ENCODE measurements at regions not wholly inside any gene's neighbourhood (a gene's known extent, or its start where the extent isn't known, plus 50 kb on each side); places are given as distances from the start of the nearest gene placed in this dataset.
"Not testable (repeated sequence)": the region's sequence is repeated elsewhere in the genome, so short reads cannot be mapped to it uniquely, and the experiment has no call there.

GRCh38 chr7:153766926-153767325, 285.3 kb upstream of the DPP6 start:
- H3K27me3 ChIP-seq = not testable (repeated sequence)

DNA sequence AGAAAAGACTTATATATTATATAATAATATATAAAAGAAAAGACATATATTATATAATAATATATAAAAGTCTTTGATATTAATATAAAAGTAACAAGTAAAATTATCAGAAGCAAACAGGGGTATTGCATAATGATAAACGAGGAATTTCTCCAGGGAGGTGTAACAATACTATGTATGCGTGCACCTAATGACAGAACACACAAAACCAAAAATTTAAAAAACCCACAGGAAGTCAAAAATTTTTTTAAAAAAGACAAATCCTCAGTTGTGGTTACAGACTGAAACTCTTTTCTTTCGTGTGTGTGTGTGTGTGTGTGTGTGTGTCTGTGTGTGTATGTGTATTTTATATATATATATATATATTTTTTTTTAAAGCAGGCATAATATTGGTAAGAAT, 279.2 kb upstream of the DPP6 start:
- Histone ChIP-seq H3K9me3 (no peaks in the 10 kb centered on the region), H3K27me3 (no peaks in the 10 kb centered on the region)
- TF ChIP-seq POLR2A (IDR thresholded peaks at IDR 0.05) = no peak
- TF ChIP-seq, protein P1, sequence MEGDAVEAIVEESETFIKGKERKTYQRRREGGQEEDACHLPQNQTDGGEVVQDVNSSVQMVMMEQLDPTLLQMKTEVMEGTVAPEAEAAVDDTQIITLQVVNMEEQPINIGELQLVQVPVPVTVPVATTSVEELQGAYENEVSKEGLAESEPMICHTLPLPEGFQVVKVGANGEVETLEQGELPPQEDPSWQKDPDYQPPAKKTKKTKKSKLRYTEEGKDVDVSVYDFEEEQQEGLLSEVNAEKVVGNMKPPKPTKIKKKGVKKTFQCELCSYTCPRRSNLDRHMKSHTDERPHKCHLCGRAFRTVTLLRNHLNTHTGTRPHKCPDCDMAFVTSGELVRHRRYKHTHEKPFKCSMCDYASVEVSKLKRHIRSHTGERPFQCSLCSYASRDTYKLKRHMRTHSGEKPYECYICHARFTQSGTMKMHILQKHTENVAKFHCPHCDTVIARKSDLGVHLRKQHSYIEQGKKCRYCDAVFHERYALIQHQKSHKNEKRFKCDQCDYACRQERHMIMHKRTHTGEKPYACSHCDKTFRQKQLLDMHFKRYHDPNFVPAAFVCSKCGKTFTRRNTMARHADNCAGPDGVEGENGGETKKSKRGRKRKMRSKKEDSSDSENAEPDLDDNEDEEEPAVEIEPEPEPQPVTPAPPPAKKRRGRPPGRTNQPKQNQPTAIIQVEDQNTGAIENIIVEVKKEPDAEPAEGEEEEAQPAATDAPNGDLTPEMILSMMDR (IDR thresholded peaks at IDR 0.05) = no peak

More at GRCh38 chr7:153766926-153767325, 285.3 kb upstream of the DPP6 start:
- H3K27ac ChIP-seq; H3K9me3 ChIP-seq; intact Hi-C loops (cut with DNase I; ENCODE audit: low total_unique reads); H3K4me1 ChIP-seq; H3K4me3 ChIP-seq; H3K36me3 ChIP-seq; DNase-seq: not testable (repeated sequence)

GRCh38 chr7:153776940-153777339, 275.3 kb upstream of the DPP6 start:
- H3K9me3 ChIP-seq; H3K27me3 ChIP-seq; intact Hi-C loops (cut with DNase I; ENCODE audit: low total_unique reads); H3K27ac ChIP-seq; H3K4me1 ChIP-seq; H3K36me3 ChIP-seq; DNase-seq; H3K4me3 ChIP-seq: not testable (repeated sequence)

More for the DNA sequence above, 279.2 kb upstream of the DPP6 start:
- Histone ChIP-seq H3K36me3 (no peaks in the 10 kb centered on the region), H3K27ac (no peak overlapping the region), H3K4me1 (no peaks in the 10 kb centered on the region), H3K4me3 (no peak overlapping the region)
- intact Hi-C loops (cut with DNase I; ENCODE audit: low total_unique reads) = no loop called here
- no peak for DNase-seq

- intact Hi-C loops (cut with DNase I; ENCODE audit: low total_unique reads); H3K4me3 ChIP-seq; DNase-seq; H3K27me3 ChIP-seq; H3K4me1 ChIP-seq; H3K9me3 ChIP-seq; H3K36me3 ChIP-seq; H3K27ac ChIP-seq: not testable (repeated sequence)
Measured at GRCh38 chr7:153797363-153797762, 254.8 kb upstream of the DPP6 start.

DNA sequence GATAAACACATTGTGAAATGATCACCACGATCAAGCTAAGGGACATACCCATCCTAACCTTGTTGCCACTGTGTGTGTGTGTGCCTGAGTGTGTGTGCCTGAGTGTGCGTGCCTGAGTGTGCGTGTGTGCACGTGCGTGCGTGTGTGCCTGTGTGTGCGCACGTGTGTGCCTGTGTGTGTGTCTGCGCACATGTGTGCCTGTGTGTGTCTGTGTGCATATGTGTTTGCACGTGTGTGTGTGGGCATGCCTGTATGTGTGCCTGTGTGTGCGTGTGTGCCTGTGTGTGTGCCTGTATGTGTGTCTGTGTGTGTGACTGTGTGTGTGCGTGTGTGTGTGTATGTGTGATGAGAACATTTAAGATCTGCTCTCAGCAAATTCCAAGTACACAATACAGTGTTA, 244.1 kb upstream of the DPP6 start:
- Histone ChIP-seq H3K9me3 (no peaks in the 10 kb centered on the region), H3K4me1 (no peaks in the 10 kb centered on the region), H3K27me3 (no peaks in the 10 kb centered on the region), H3K27ac (no peak overlapping the region), H3K4me3 (no peak overlapping the region), H3K36me3 (no peaks in the 10 kb centered on the region)
- intact Hi-C loops (cut with DNase I; ENCODE audit: low total_unique reads) = no loop called here
- no peak for DNase-seq
- TF ChIP-seq, protein P1 (IDR thresholded peaks at IDR 0.05) = no peak
- TF ChIP-seq POLR2A (IDR thresholded peaks at IDR 0.05) = no peak

DNA sequence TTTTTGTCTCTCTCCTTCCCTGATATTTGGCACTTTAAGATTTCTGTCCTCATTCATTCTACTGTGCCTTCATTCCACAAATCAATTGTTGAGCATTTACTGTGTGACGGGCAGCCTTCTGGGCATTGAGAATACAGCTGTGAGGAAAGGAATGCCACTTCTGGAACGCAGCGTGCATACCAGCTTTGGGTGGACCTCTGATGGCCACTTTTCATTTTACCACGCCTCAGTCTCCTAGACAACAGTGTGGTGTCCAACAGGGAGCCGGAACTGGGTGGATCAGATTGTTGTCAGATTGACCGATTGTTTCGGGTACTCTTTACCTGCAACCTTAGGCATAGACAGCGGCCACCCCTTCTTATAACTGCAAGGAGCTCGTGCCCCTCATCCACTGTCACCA, 222.7 kb upstream of the DPP6 start:
- H3K27me3 ChIP-seq = no peaks in the 10 kb centered on the region
- H3K4me1 ChIP-seq = no peaks in the 10 kb centered on the region
- TF ChIP-seq, protein P1 (IDR thresholded peaks at IDR 0.05) = no peak
- TF ChIP-seq POLR2A (IDR thresholded peaks at IDR 0.05) = no peak
- no peak overlapping the region for H3K27ac ChIP-seq
- no peak overlapping the region for H3K4me3 ChIP-seq
- H3K36me3 ChIP-seq = no peaks in the 10 kb centered on the region
- intact Hi-C loops (cut with DNase I; ENCODE audit: low total_unique reads) = no loop called here
- no peak for DNase-seq
- H3K9me3 ChIP-seq = no peaks in the 10 kb centered on the region

- DNase-seq = no peak
- H3K27ac ChIP-seq = peak overlapping the region in 1 of 2 donors; percentile 49
- intact Hi-C loops (cut with DNase I; ENCODE audit: low total_unique reads) = no loop called here
- TF ChIP-seq, protein P1 (IDR thresholded peaks at IDR 0.05) = peak in 1 of 4 experiments; percentile 4
- TF ChIP-seq POLR2A (IDR thresholded peaks at IDR 0.05) = no peak
- H3K36me3 ChIP-seq = no peaks in the 10 kb centered on the region
- H3K4me1 ChIP-seq = peaks cover 0 to 3% of the 10 kb centered on the region in 2 donors
- no peaks in the 10 kb centered on the region for H3K27me3 ChIP-seq
- H3K4me3 ChIP-seq = no peak overlapping the region
- H3K9me3 ChIP-seq = no peaks in the 10 kb centered on the region
Measured at GRCh38 chr7:153832160-153832559, 220.0 kb upstream of the DPP6 start.
